Sigmoid colon (tissue), 4 donors: ENCODE measurements at regions not wholly inside any gene's neighbourhood (a gene's known extent, or its start where the extent isn't known, plus 50 kb on each side); places are given as distances from the start of the nearest gene placed in this dataset.

Experiments
- CTCF ChIP-seq, 4 experiments: fragments of 450-650 bp in 3 of 4; fragments of 200-600 bp in 1 of 4; IDR thresholded peaks; one replicate each; pipeline ENCODE4 v1.5.1; 2016 to 2019; ENCODE audit warnings: antibody characterized with exemption in 4 of 4, mild to moderate bottlenecking in 3 of 4, moderate library complexity in 2 of 4
- EP300 ChIP-seq, 4 donors: sonication (generic); formaldehyde crosslinking; IDR thresholded peaks; one replicate each; pipeline ENCODE4 v1.6.1; 2017; ENCODE audit warnings: antibody characterized with exemption in 4 of 4
- POLR2AphosphoS5 ChIP-seq, 4 donors: sonication (generic); formaldehyde crosslinking; IDR thresholded peaks; one replicate each; pipeline ENCODE4 v1.6.1; 2017; ENCODE audit warnings: antibody characterized with exemption in 4 of 4

- no peak for TF ChIP-seq CTCF (IDR thresholded peaks at IDR 0.05)
- no peak for TF ChIP-seq POLR2AphosphoS5 (IDR thresholded peaks at IDR 0.05)
- TF ChIP-seq EP300 (IDR thresholded peaks at IDR 0.05): no peak
Observed at GRCh38 chr4:77450006-77450405, 155.6 kb upstream of the CXCL13 start.
